K562 (cell line): ENCODE measurements at regions not wholly inside any gene's neighbourhood (a gene's known extent, or its start where the extent isn't known, plus 50 kb on each side); places are given as distances from the start of the nearest gene placed in this dataset.

ENCODE experiments used
- ATAC-seq: fragments of 200-7000 bp; cut with Tn5 transposase; 3 replicates; pipeline ENCODE4 v1.9.1; 2020; ENCODE audit warnings: moderate library complexity
- BruUV-seq: library from RNA; stranded (reverse); fragments of 400-500 nt; replicated peaks from 2 replicates; lab custom pipeline; 2021; lab: Mats Ljungman, UMichigan
- CTCF ChIA-PET: fragments of 300-600 bp; formaldehyde crosslinking; extraction: SDS; loops from one replicate; lab custom pipeline; 2021; ENCODE audit warnings: low intra/inter-chr PET ratio; lab: Yijun Ruan, JAX
- POLR2A ChIA-PET: fragments of 300-600, 350-650 bp; sonication (Branson Sonifier 250); formaldehyde crosslinking; extraction: SDS; loops from one replicate; lab custom pipeline; 2021; ENCODE audit warnings: antibody characterized with exemption, inconsistent platforms; lab: Yijun Ruan, JAX
- DNase-seq, 4 experiments: peaks; one replicate each; pipeline versions ENCODE4 v3.0.0 to v3.0.0-alpha.2; 2011 to 2018; ENCODE audit warnings: low spot score in 3 of 4, mixed read lengths in 3 of 4; ENCODE audit errors: extremely low read depth in 1 of 4
- FAIRE-seq: peaks from 2 replicates; lab custom pipeline; 2011; peaks lifted over from hg19 to GRCh38; lab: Jason Lieb, UNC
- H2AFZ ChIP-seq: 2 replicates; pipeline ENCODE4 v1.6.0; 2011; ENCODE audit warnings: low read depth, low read length, control low read depth, inconsistent platforms
- H3K27ac ChIP-seq: fragments of 200-600 bp; 3 replicates; pipeline ENCODE4 v1.8.0; 2011; ENCODE audit warnings: low read depth, mild to moderate bottlenecking, control low read depth, inconsistent platforms, low read length, moderate library complexity, mixed read lengths; ENCODE audit errors: extremely low read depth
- H3K27me3 ChIP-seq, 2 experiments: fragments of 300-600 bp in 1 of 2; 2 replicates in 1 of 2; 3 replicates in 1 of 2; pipeline versions ENCODE4 v1.6.0 to v1.8.0; 2011; ENCODE audit warnings: inconsistent platforms in 2 of 2, low read length in 2 of 2, mild to moderate bottlenecking in 1 of 2, mixed read lengths in 1 of 2, moderate library complexity in 1 of 2; ENCODE audit not compliant: control insufficient read depth in 2 of 2, insufficient read depth in 2 of 2
- H3K36me3 ChIP-seq: fragments of 300-600 bp; 3 replicates; pipeline ENCODE4 v1.8.0; 2011; ENCODE audit warnings: mild to moderate bottlenecking, low read length, inconsistent platforms; ENCODE audit not compliant: control insufficient read depth, insufficient read depth
- H3K4me1 ChIP-seq, 2 experiments: fragments of 200-600 bp in 1 of 2; replicated peaks in 1 of 2; 2 replicates in 1 of 2; 3 replicates in 1 of 2; pipeline versions ENCODE4 v1.5.1 to v1.8.0; 2011; ENCODE audit warnings: inconsistent platforms in 2 of 2, low read length in 2 of 2, mild to moderate bottlenecking in 1 of 2, mixed read lengths in 1 of 2, moderate library complexity in 1 of 2; ENCODE audit not compliant: control insufficient read depth in 2 of 2, insufficient read depth in 2 of 2
- H3K4me2 ChIP-seq: 2 replicates; pipeline ENCODE4 v1.6.1; 2011; ENCODE audit warnings: low read length, control low read depth, inconsistent platforms, mixed read lengths; ENCODE audit not compliant: insufficient read depth
- H3K4me3 ChIP-seq: fragments of 200-600 bp; sonication (generic), shearing (Covaris generic); 2 replicates; pipeline ENCODE4 v1.5.1; 2016; ENCODE audit warnings: control low read depth, inconsistent platforms
- H3K79me2 ChIP-seq: fragments of 200-600 bp; 3 replicates; pipeline ENCODE4 v1.8.0; 2011; ENCODE audit warnings: low read length, inconsistent platforms; ENCODE audit not compliant: control insufficient read depth, insufficient read depth
- H3K9ac ChIP-seq, 2 experiments: 2 replicates each; pipeline versions ENCODE4 v1.6.0 to v1.6.1; 2011; ENCODE audit warnings: low read depth in 2 of 2, low read length in 2 of 2, control low read depth in 1 of 2, inconsistent platforms in 1 of 2, mild to moderate bottlenecking in 1 of 2, mixed read lengths in 1 of 2; ENCODE audit not compliant: insufficient read depth in 1 of 2
- H3K9me1 ChIP-seq: one replicate; pipeline ENCODE4 v1.6.0; 2011; ENCODE audit warnings: inconsistent platforms, mild to moderate bottlenecking, low read length, moderate library complexity; ENCODE audit not compliant: control insufficient read depth, insufficient read depth
- H3K9me3 ChIP-seq: replicated peaks from 2 replicates; pipeline ENCODE4 v1.5.1; 2011; ENCODE audit warnings: low read depth, low read length, inconsistent platforms; ENCODE audit not compliant: control insufficient read depth, insufficient read depth
- H4K20me1 ChIP-seq: replicated peaks from 2 replicates; pipeline ENCODE4 v1.6.1; 2011; ENCODE audit warnings: low read length, inconsistent platforms, mixed read lengths; ENCODE audit not compliant: control insufficient read depth, insufficient read depth
- BACH1 ChIP-seq: fragments of 200-800 bp; sonication (Bioruptor generic); IDR thresholded peaks from 2 replicates; pipeline ENCODE4 v1.6.1; 2016; ENCODE audit warnings: missing genetic modification characterization, missing compliant biosample characterization
- MEF2D ChIP-seq: conservative IDR thresholded peaks from 2 replicates; pipeline ENCODE4 v1.6.1; 2016; ENCODE audit warnings: low read depth, missing genetic modification characterization, missing compliant biosample characterization
- MEIS2 ChIP-seq: fragments of 450-650 bp; IDR thresholded peaks from 2 replicates; pipeline ENCODE4 v1.6.1; 2014; ENCODE audit warnings: mild to moderate bottlenecking; ENCODE audit not compliant: partially characterized antibody
- ZKSCAN3 ChIP-seq: fragments of 250-450 bp; sonication (Bioruptor Pico); IDR thresholded peaks from 2 replicates; pipeline ENCODE4 v1.4.0; 2020
- ZNF740 ChIP-seq, 3 experiments: fragments of 200-800 bp in 1 of 3; sonication (Bioruptor generic) in 1 of 3; sonication (generic) in 1 of 3; formaldehyde crosslinking in 1 of 3; IDR thresholded peaks; 2 replicates each; pipeline versions ENCODE4 v1.6.1 to v1.8.0; 2016 to 2022; ENCODE audit warnings: mild to moderate bottlenecking in 2 of 3, missing compliant biosample characterization in 2 of 3, missing genetic modification characterization in 2 of 3, missing genetic modification reagents in 1 of 3
- ZNF79 ChIP-seq: fragments of 250-450 bp; sonication (Bioruptor Pico); IDR thresholded peaks from 2 replicates; pipeline ENCODE4 v1.4.0; 2020; ENCODE audit warnings: low read depth, mild to moderate bottlenecking, moderate library complexity
- WGBS: fragments of 100-300 bp; shearing (Covaris generic); methylation state at CpG from one replicate; pipeline ENCODE4 v1.1.6; 2016; ENCODE audit warnings: low coverage, mixed read lengths; ENCODE audit not compliant: insufficient coverage; ENCODE audit errors: missing lambda C conversion rate; 5-methylcytosine and 5-hydroxymethylcytosine counted together
- in situ Hi-C: fragments of 300-500 bp; cut with MboI; formaldehyde crosslinking; loops from 4 replicates; pipeline ENCODE4 v1.15.0; 2018; ENCODE audit warnings: inconsistent platforms, mixed read lengths
- intact Hi-C: fragments of 100-400 bp; cut with micrococcal nuclease; formaldehyde crosslinking; loops from 2 replicates; pipeline ENCODE4 v1.14.2; 2022

GRCh38 chr4:138099385-138099784, 142.8 kb downstream of the SLC7A11 start:
- no peaks in the 10 kb centered on the region for H3K9me3 ChIP-seq
- H3K9ac ChIP-seq, result no peak overlapping the region
- H3K4me2 ChIP-seq, result no peak overlapping the region
- H2AFZ ChIP-seq, result no peak overlapping the region
- intact Hi-C loops (no loop called here), in situ Hi-C loops (no loop called here)
- H3K36me3 ChIP-seq, result no peaks in the 10 kb centered on the region
- POLR2A ChIA-PET, result no interaction called here
- H3K4me3 ChIP-seq, result no peak overlapping the region
- H3K27ac ChIP-seq, result no peak overlapping the region
- 7% methylated on average over 3 of the region's 3 CpGs for WGBS
- FAIRE-seq (no peak), ATAC-seq (no peak), DNase-seq (no peak)
- TF ChIP-seq ZNF740 (CRISPR knock-in tag; IDR thresholded peaks at IDR 0.05) (no peak), ZNF740 (tag; IDR thresholded peaks at IDR 0.05) (no peak), ZNF79 (no peak)
- H4K20me1 ChIP-seq, result no peaks in the 10 kb centered on the region
- CTCF ChIA-PET, result no interaction called here
- H3K27me3 ChIP-seq, result no peaks in the 10 kb centered on the region; a peak in 1 of 5 replicates
- no peaks in the 10 kb centered on the region for H3K4me1 ChIP-seq
- H3K9me1 ChIP-seq, result no peaks in the 10 kb centered on the region
- no peaks in the 10 kb centered on the region for H3K79me2 ChIP-seq
- no TSS peak for BruUV-seq

- WGBS, result 6% methylated on average over 3 of the region's 3 CpGs
- no peaks in the 10 kb centered on the region for H3K4me1 ChIP-seq
- no peaks in the 10 kb centered on the region; a peak in 1 of 5 replicates for H3K27me3 ChIP-seq
- no peaks in the 10 kb centered on the region for H4K20me1 ChIP-seq
- no peak for ATAC-seq
- no peak overlapping the region for H3K9ac ChIP-seq
- in situ Hi-C loops, result no loop called here
- CTCF ChIA-PET, result no interaction called here
- POLR2A ChIA-PET, result no interaction called here
- intact Hi-C loops, result no loop called here
- H3K9me3 ChIP-seq, result no peaks in the 10 kb centered on the region
- no peak overlapping the region for H3K4me2 ChIP-seq
- DNase-seq, result no peak
- no peaks in the 10 kb centered on the region for H3K79me2 ChIP-seq
- no peak overlapping the region for H3K4me3 ChIP-seq
- H3K9me1 ChIP-seq, result no peaks in the 10 kb centered on the region
- BruUV-seq, result no TSS peak
- H3K27ac ChIP-seq, result no peak overlapping the region
- no peak overlapping the region for H2AFZ ChIP-seq
- TF ChIP-seq BACH1 (tag), result no peak
- peak; percentile 64; the same call in 1 of the 2 replicates for TF ChIP-seq MEF2D (tag)
- no peak for TF ChIP-seq ZKSCAN3
- TF ChIP-seq MEIS2, result peak; percentile 57
- H3K36me3 ChIP-seq, result no peaks in the 10 kb centered on the region
- FAIRE-seq, result no peak
Measured at GRCh38 chr4:138097912-138098600, 144.1 kb downstream of the SLC7A11 start.
